Nucleus accumbens (tissue), 56 donors: ENCODE measurements at regions not wholly inside any gene's neighbourhood (a gene's known extent, or its start where the extent isn't known, plus 50 kb on each side); places are given as distances from the start of the nearest gene placed in this dataset.

Source experiments
- DNase-seq, 56 donors: peaks; one replicate each; lab custom pipeline; 2025; lab: John Stamatoyannopoulos, UW

DNA sequence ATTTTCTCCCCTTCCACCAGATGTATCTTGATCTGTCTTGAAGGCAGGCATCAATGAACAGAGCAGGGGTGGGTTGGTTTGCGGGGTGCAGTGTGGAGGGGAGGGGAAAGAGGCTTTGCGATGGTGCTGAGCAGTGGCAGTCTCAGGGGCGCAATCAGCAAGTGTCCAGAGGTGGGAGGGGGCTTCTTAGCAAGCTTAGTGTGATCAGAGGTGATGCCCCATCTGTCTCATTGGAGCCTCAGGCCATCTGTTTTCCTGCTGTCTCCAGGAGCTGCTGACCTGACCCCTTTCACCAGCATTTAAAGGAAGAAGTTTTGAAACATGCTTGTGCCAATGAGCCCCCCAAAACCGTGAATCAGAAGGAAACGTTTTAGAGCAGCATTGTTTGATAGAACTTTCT is 187.7 kb upstream of the LHX5 start:
- DNase-seq: no peak

GRCh38 chr12:113659015-113659414 is 187.3 kb upstream of the LHX5 start:
- no peak for DNase-seq

DNA sequence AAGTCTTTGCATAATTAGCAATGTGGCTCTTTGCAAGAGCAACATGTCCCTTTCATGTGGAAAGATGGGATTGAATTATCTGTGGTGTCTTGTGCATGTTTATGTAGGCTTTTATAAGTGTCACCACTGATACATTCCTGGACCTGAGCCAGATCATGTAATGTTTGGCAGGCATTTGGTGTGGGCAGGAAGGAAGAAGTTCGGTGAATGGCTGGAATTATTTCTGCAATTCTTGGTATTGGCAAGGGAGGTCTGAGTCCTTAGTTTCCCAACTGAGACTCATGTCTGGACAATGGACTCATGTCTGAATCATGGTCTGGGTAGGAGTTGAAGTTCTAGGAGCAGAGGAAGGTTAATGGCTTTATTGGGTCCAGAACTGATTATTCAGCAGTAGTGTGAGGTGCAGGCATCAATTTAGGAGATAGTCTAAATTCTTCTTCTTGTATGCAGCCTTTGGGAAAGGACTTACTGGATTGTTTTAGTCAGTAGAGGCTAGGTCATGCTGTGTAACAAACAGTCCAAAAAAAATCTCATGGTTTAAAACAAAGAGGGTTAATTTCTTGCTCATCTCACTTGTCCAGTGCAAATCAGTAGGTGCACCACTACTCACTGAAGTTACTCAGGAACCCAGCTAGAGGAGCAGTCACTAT is 186.5 kb upstream of the LHX5 start:
- DNase-seq: no peak

GRCh38 chr12:113655919-113656318 is 184.2 kb upstream of the LHX5 start:
- DNase-seq: no peak

DNA sequence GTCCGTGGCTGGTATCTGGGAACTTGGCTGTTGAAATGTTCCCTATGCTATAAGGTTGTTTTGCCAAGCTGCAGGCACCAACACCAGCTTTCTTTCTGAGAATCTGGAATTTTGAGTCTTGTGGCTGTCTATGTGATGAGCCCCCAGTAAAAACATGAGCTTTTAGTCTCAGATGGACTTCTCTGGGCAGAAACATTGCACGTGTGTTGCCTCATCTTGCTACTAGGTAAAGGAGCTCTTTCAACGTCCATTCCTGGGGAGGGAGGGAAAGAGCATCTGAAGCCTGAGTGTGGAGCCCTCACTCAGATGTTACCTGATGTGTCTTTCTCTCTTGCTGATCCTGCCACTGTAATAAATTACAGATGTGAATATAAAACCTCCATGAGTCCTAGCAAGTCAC is 183.8 kb upstream of the LHX5 start:
- DNase-seq: no peak

DNA sequence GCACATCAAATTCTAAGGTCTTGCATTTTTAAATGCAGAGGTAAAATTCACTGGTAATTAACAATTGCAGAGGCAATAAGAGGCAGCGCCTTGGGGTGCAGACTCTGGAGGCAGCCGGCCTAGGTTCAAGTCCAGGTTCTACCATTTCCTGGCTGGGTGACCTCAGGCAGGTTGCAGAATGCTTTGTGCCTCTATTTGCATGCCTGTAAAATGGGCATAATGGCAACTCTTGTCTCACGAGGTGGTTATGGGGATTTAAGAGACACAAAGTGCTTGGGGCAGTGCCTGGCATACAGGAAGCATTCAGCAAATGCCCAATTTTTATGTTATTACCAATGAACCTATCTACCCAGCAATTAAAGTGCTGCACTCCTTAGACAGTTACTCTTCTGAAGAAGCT is 180.0 kb upstream of the LHX5 start:
- DNase-seq: no peak

DNA sequence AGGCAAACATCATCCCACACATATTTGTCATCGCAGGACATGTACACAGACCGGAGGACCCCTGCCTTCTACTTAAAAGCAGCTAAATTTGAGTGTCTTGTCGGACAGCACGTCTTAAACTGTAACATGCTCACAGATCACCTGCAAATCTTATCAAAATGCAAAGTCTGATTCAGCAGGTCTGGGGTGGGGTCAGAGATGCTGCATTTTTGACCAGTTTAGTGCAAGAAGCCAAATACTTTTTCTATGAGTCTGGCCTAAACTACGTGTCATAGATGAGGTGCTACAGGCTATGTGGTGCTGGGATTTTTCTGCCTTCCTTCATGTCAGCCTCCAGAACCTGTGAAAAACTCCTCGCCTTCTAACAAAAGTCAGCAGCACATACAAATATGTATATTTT is 178.8 kb upstream of the LHX5 start:
- no peak for DNase-seq

- DNase-seq: no peak
Measured at GRCh38 chr12:113649256-113649830, 177.7 kb upstream of the LHX5 start.

GRCh38 chr12:113647048-113647447 is 175.4 kb upstream of the LHX5 start:
- DNase-seq: peak in 17 of 56 donors; percentile 0 to 55 (median 4)

DNA sequence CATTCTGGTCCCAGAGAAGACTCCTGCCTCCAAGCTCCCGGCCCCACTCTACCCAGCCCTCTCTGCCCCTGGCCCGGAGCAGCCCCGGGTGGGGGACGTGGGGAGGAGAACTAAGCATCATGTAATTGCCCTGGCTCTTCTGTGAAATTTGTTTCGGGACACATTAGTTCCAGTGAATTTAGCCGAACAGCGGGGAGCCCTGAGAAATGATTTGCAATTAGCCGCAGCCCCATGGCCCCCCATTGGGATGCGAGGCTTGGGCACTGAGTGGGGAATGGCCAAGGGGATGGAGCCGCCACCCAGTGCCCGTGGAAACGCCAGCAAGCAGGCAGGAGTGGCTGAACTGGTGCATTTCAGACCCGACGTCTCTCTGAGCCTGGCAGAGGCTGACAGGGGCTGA is 173.9 kb upstream of the LHX5 start:
- no peak for DNase-seq

DNA sequence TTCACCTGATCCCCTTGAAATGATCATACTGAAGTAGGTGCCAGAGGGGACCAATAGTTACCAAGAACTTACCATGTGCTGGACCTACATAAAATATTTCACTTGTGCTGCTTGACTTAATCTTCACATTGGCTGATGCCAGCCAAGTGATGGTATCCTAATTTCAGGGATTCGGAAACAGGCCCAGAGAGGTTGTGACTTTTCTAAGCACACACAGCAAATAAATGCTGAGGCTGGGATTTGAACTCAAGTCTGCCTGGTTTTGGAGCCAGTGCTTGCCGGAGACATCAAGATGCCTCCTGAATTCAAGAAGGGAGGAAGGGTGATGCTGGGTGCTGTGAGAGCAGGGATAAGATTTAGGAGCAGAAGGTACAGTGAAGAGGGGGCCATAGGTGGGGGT is 173.5 kb upstream of the LHX5 start:
- no peak for DNase-seq

DNA sequence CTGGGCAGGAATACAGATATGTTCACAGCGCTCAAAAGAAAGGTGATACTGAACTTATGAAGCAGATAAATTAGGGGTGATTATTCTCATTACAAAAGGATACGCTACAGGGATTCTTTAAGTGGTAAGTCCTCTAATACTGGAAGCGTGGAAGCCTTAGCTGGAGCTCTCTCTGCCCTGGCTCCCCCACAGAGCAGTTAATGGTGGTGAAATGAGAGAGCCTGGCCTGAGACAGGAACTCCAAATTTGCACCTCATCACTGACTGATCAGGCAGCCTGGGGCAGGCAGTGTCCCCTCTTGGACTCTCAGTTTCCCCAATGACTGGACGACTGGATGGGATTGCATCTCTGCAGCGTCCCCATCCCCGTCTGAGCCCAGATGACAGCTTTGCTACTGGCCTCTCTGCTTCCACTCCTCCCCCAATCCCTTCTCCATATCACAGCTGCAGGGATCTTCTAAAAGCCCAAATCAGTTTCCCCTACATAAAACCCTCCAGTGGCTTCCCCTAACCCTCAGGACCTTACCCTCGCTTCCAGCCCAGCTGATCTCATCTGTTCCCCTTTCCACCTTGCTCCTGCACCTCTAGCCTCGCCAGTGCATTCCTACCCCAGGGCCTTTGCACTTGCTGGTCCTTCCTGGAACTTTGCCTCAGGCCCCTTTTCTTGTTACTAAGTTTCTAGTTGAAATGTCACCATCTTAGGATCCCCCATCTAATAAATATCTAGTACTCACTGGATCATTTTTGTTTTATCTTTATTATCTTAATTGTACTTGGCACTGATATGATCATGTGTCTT is 171.7 kb upstream of the LHX5 start:
- no peak for DNase-seq

- DNase-seq: no peak
Measured at GRCh38 chr12:113642672-113643071, 171.0 kb upstream of the LHX5 start.

- DNase-seq: no peak
Measured at GRCh38 chr12:113642216-113642615, 170.5 kb upstream of the LHX5 start.

DNA sequence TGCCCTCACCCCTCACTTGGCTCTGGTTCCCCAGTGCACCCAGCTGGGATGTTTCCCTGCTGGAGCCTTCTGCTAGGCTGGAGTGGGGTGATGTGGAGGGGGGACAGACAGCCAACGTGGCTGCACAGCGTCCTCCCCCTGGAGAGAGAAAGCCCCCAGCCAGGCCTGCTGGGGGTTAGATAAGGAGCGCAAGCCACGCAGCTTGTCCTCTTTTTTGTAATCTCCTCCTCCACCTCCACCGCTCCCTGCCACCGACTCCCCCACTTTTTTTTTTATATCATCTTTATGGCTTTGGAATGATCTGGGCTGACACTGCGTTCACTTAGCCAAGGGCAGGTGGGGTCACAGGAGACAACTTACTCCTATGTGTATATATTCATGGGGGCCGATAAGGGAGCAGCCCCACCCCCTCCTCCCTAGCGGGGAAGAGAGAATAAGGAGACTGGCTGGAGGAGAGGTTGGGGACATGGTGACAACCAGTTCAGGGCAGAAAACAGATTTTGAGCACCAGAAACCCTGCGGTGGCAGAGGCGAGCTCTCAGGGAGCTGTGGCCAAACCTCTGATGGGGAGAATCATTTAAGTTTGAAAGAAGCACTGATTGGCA is 169.9 kb upstream of the LHX5 start:
- DNase-seq: no peak

DNA sequence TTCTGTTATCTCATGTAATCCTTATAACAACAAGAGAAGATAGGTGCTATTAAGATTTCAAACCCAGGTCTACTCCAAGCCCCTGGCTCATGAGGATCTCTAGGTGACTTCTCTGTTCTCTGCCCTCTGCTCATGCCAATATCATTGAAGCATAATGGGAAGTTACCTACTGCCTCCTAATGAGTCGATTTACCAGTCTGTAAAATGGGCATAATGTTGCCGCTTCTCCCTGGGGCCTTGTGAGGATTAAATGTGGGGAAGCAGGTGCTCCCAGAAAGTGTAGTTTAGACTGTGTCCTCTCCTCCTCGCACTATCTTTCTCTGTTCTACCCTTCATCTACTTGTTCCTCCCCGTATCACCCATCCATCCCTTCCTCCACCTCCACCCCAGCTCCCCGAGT is 169.2 kb upstream of the LHX5 start:
- DNase-seq: no peak

DNA sequence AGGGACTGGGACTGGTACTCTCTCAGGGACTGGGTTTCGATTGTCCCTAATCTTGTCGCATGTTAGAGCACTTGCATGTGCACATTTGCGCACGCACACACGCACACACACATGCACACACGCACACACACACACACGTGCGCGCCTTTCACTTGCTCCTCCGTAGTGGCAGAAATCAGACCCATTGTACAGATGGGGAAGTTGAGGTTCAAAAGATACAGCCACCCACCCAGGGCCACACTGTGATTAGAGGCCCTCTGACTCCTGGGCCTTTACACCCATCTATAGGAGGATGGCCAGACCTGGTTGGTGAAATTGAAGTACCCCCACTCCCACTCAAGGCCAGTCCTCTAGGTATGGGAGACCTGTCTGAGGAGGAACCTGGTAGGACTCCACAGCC is 167.8 kb upstream of the LHX5 start:
- no peak for DNase-seq

DNA sequence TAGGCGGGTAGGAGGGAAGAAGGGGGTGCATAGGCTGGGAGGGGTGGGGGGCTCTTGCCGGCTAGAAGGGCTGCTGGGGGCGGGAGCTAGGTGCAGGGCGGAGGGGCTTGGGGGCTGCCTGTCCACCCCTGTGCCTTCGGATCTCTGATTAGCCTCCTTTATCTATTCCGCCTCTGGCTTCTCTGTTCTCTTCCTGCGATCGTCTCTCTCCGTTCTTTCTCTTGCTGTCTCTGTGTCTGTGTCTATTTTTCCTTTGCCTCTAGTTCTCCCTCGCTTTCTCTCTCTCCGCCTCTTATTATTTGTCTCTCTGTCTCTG is 166.7 kb upstream of the LHX5 start:
- peak in 2 of 56 donors; percentile 1 to 41 for DNase-seq

GRCh38 chr12:113634982-113635381 is 163.3 kb upstream of the LHX5 start:
- no peak for DNase-seq

- DNase-seq: no peak
Measured at GRCh38 chr12:113634474-113634873, 162.8 kb upstream of the LHX5 start.

GRCh38 chr12:113633678-113634332 is 162.1 kb upstream of the LHX5 start:
- no peak for DNase-seq
